ENCODE measurements at regions not wholly inside any gene's neighbourhood (a gene's known extent, or its start where the extent isn't known, plus 50 kb on each side); places are given as distances from the start of the nearest gene placed in this dataset.

GRCh38 chrX:129039176-129039575, 484.1 kb downstream of the SMARCA1 start:
- no peak overlapping the region for H3K4me3 ChIP-seq (IDR thresholded peaks at IDR 0.05; ENCODE audit: insufficient read depth, low read depth, low read length)
- no peak overlapping the region for H2AFZ ChIP-seq (ENCODE audit: low read depth)
- H3K36me3 ChIP-seq (ENCODE audit: insufficient read depth), result no peaks in the 10 kb centered on the region
- H3K27ac ChIP-seq, result no peak overlapping the region
- H3K27me3 ChIP-seq (ENCODE audit: insufficient read depth, low read depth), result no peaks in the 10 kb centered on the region
- no peaks in the 10 kb centered on the region for H3K79me2 ChIP-seq (ENCODE audit: insufficient read depth, low read depth)
- no peak overlapping the region for H3K9ac ChIP-seq
- no peaks in the 10 kb centered on the region for H3K4me1 ChIP-seq (ENCODE audit: low read depth, poor library complexity, severe bottlenecking)
- H4K20me1 ChIP-seq (ENCODE audit: insufficient read depth), result no peaks in the 10 kb centered on the region
- no peak overlapping the region for H3K4me2 ChIP-seq
- TF ChIP-seq, protein P1, sequence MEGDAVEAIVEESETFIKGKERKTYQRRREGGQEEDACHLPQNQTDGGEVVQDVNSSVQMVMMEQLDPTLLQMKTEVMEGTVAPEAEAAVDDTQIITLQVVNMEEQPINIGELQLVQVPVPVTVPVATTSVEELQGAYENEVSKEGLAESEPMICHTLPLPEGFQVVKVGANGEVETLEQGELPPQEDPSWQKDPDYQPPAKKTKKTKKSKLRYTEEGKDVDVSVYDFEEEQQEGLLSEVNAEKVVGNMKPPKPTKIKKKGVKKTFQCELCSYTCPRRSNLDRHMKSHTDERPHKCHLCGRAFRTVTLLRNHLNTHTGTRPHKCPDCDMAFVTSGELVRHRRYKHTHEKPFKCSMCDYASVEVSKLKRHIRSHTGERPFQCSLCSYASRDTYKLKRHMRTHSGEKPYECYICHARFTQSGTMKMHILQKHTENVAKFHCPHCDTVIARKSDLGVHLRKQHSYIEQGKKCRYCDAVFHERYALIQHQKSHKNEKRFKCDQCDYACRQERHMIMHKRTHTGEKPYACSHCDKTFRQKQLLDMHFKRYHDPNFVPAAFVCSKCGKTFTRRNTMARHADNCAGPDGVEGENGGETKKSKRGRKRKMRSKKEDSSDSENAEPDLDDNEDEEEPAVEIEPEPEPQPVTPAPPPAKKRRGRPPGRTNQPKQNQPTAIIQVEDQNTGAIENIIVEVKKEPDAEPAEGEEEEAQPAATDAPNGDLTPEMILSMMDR (conservative IDR thresholded peaks at IDR 0.05; ENCODE audit: low read depth, low read length), result no peak

DNA sequence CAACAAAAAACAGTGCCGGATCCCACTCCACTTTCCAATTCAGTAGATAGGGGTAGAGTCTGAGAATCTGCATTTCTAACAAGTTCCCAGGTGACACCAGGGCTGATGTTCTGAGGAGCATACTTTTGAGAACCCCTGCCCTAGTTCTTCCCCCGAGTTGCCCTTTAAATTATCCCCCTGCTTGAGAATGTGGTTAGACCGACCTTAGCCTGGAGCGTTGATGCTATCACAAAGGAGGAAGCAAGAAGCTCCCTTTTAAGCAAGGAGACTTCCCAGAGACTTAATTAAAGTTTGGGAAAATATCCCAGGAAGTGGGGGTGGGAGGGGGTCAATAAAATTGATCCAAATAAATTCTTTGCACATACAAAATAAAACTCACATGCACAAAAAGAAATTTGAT, 485.9 kb downstream of the SMARCA1 start:
- no peak overlapping the region for H3K4me2 ChIP-seq
- H3K27ac ChIP-seq, result no peak overlapping the region
- TF ChIP-seq, protein P1 (conservative IDR thresholded peaks at IDR 0.05; ENCODE audit: low read depth, low read length), result no peak
- H2AFZ ChIP-seq (ENCODE audit: low read depth), result no peak overlapping the region
- H4K20me1 ChIP-seq (ENCODE audit: insufficient read depth), result no peaks in the 10 kb centered on the region
- no peaks in the 10 kb centered on the region for H3K79me2 ChIP-seq (ENCODE audit: insufficient read depth, low read depth)
- H3K4me3 ChIP-seq (IDR thresholded peaks at IDR 0.05; ENCODE audit: insufficient read depth, low read depth, low read length), result no peak overlapping the region
- no peak overlapping the region for H3K9ac ChIP-seq
- H3K36me3 ChIP-seq (ENCODE audit: insufficient read depth), result no peaks in the 10 kb centered on the region
- H3K27me3 ChIP-seq (ENCODE audit: insufficient read depth, low read depth), result no peaks in the 10 kb centered on the region
- H3K4me1 ChIP-seq (ENCODE audit: low read depth, poor library complexity, severe bottlenecking), result no peaks in the 10 kb centered on the region

DNA sequence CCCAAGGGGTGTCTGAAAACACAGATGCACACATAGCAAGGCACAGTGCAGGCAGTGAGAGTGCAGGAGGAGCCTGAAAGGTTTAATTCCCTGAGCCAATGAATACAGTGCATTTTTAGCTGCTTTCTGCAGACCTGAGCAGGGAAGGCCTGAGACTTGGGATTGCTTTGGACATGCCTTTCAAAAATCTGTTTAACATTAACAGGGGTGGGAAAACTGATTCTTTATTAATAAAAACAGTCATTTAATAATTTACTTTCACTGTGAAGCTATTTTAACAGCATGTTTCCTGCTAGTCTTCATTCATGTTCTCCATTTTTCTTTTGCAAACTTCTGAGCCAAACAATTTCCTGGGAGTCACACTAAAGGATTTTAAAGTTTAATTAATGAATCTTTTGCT, 488.1 kb downstream of the SMARCA1 start:
- H3K79me2 ChIP-seq (ENCODE audit: insufficient read depth, low read depth), result no peaks in the 10 kb centered on the region
- H4K20me1 ChIP-seq (ENCODE audit: insufficient read depth), result no peaks in the 10 kb centered on the region
- H2AFZ ChIP-seq (ENCODE audit: low read depth), result no peak overlapping the region
- H3K4me2 ChIP-seq, result no peak overlapping the region
- H3K9ac ChIP-seq, result no peak overlapping the region
- no peak overlapping the region for H3K4me3 ChIP-seq (IDR thresholded peaks at IDR 0.05; ENCODE audit: insufficient read depth, low read depth, low read length)
- no peaks in the 10 kb centered on the region for H3K36me3 ChIP-seq (ENCODE audit: insufficient read depth)
- H3K4me1 ChIP-seq (ENCODE audit: low read depth, poor library complexity, severe bottlenecking), result no peaks in the 10 kb centered on the region
- H3K27ac ChIP-seq, result no peak overlapping the region
- H3K27me3 ChIP-seq (ENCODE audit: insufficient read depth, low read depth), result no peaks in the 10 kb centered on the region
- TF ChIP-seq, protein P1 (conservative IDR thresholded peaks at IDR 0.05; ENCODE audit: low read depth, low read length), result no peak

GRCh38 chrX:129034196-129034595, 489.1 kb downstream of the SMARCA1 start:
- Histone ChIP-seq H3K4me3 (IDR thresholded peaks at IDR 0.05; ENCODE audit: insufficient read depth, low read depth, low read length) (no peak overlapping the region), H3K4me2 (no peak overlapping the region), H3K9ac (no peak overlapping the region), H3K36me3 (ENCODE audit: insufficient read depth) (no peaks in the 10 kb centered on the region), H3K27me3 (ENCODE audit: insufficient read depth, low read depth) (no peaks in the 10 kb centered on the region), H3K4me1 (ENCODE audit: low read depth, poor library complexity, severe bottlenecking) (no peaks in the 10 kb centered on the region), H4K20me1 (ENCODE audit: insufficient read depth) (no peaks in the 10 kb centered on the region), H2AFZ (ENCODE audit: low read depth) (no peak overlapping the region), H3K27ac (no peak overlapping the region), H3K79me2 (ENCODE audit: insufficient read depth, low read depth) (no peaks in the 10 kb centered on the region)
- TF ChIP-seq, protein P1 (conservative IDR thresholded peaks at IDR 0.05; ENCODE audit: low read depth, low read length), result no peak
